SH-SY5Y (cell line): ENCODE measurements at regions not wholly inside any gene's neighbourhood (a gene's known extent, or its start where the extent isn't known, plus 50 kb on each side); places are given as distances from the start of the nearest gene placed in this dataset.

Source experiments
- GATA2 ChIP-seq: IDR thresholded peaks from 2 replicates; pipeline ENCODE4 v1.6.1; 2011; ENCODE audit warnings: mild to moderate bottlenecking, low read depth, low read length
- GATA3 ChIP-seq: IDR thresholded peaks from 2 replicates; pipeline ENCODE4 v1.6.1; 2011; ENCODE audit warnings: low read depth, mild to moderate bottlenecking, low read length, moderate library complexity

- TF ChIP-seq GATA2 (no peak), GATA3 (no peak)
Measured at GRCh38 chrX:39073131-39073530, 271.9 kb downstream of the MID1IP1 start.
